Smooth muscle cell (in vitro differentiated cells): ENCODE measurements at regions not wholly inside any gene's neighbourhood (a gene's known extent, or its start where the extent isn't known, plus 50 kb on each side); places are given as distances from the start of the nearest gene placed in this dataset.

ENCODE experiments used
- DNase-seq: peaks from one replicate; lab custom pipeline; 2025; ENCODE audit not compliant: unreplicated experiment; lab: John Stamatoyannopoulos, UW
- H2AFZ ChIP-seq: fragments of 200-600 bp; sonication (generic); 2 replicates; pipeline ENCODE4 v1.6.0; 2016; ENCODE audit warnings: antibody characterized with exemption, low read depth, mild to moderate bottlenecking
- H3F3A ChIP-seq: fragments of 200-600 bp; sonication (generic); 2 replicates; pipeline ENCODE4 v1.6.0; 2017; ENCODE audit warnings: antibody characterized with exemption, low read depth
- H3K27ac ChIP-seq: fragments of 200-600 bp; sonication (generic); 2 replicates; pipeline ENCODE4 v1.5.1; 2016; ENCODE audit warnings: low read depth, mild to moderate bottlenecking
- H3K27me3 ChIP-seq: fragments of 200-600 bp; sonication (generic); 2 replicates; pipeline ENCODE4 v1.6.1; 2016; ENCODE audit warnings: low read depth, mild to moderate bottlenecking
- H3K36me3 ChIP-seq: fragments of 200-600 bp; sonication (generic); 2 replicates; pipeline ENCODE4 v1.5.1; 2016; ENCODE audit warnings: low read depth
- H3K4me1 ChIP-seq: fragments of 200-600 bp; sonication (generic); 2 replicates; pipeline ENCODE4 v1.5.1; 2016; ENCODE audit warnings: low read depth
- H3K4me2 ChIP-seq: fragments of 200-600 bp; sonication (generic); 2 replicates; pipeline ENCODE4 v1.6.0; 2016; ENCODE audit warnings: mild to moderate bottlenecking
- H3K4me3 ChIP-seq: fragments of 200-600 bp; sonication (generic); 2 replicates; pipeline ENCODE4 v1.5.1; 2016; ENCODE audit warnings: mild to moderate bottlenecking
- H3K79me2 ChIP-seq: fragments of 200-600 bp; sonication (generic); 2 replicates; pipeline ENCODE4 v1.6.0; 2016; ENCODE audit warnings: low read depth, mild to moderate bottlenecking
- H3K9ac ChIP-seq: fragments of 200-600 bp; sonication (generic); 2 replicates; pipeline ENCODE4 v1.6.0; 2016; ENCODE audit warnings: low read depth
- H3K9me3 ChIP-seq: fragments of 200-600 bp; sonication (generic); replicated peaks from 2 replicates; pipeline ENCODE4 v1.5.1; 2016; ENCODE audit warnings: low read depth
- H4K20me1 ChIP-seq: fragments of 200-600 bp; sonication (generic); 2 replicates; pipeline ENCODE4 v1.6.0; 2016; ENCODE audit warnings: low read depth
- CTCF ChIP-seq: fragments of 200-600 bp; sonication (generic); IDR thresholded peaks from 2 replicates; pipeline ENCODE4 v1.5.1; 2017; ENCODE audit warnings: borderline replicate concordance, mild to moderate bottlenecking, antibody characterized with exemption; ENCODE audit not compliant: insufficient read depth, poor library complexity, severe bottlenecking
- WGBS: methylation state at CpG from one replicate; pipeline ENCODE4 v1.1.7; 2016; ENCODE audit warnings: low lambda C conversion rate; 5-methylcytosine and 5-hydroxymethylcytosine counted together

GRCh38 chr16:54434859-54435258 is 148.3 kb upstream of the IRX3 start:
- Histone ChIP-seq H3K9ac (no peak overlapping the region), H4K20me1 (no peaks in the 10 kb centered on the region), H3K36me3 (no peaks in the 10 kb centered on the region), H3K27me3 (peaks cover 49% of the 10 kb centered on the region), H3F3A (no peaks in the 10 kb centered on the region), H2AFZ (no peak overlapping the region), H3K79me2 (no peaks in the 10 kb centered on the region), H3K4me3 (no peak overlapping the region), H3K27ac (no peak overlapping the region), H3K4me1 (peaks cover 16% of the 10 kb centered on the region), H3K9me3 (peaks cover 5% of the 10 kb centered on the region), H3K4me2 (no peak overlapping the region)
- WGBS: 100% methylated on average over 1 of the region's 1 CpG
- no peak for TF ChIP-seq CTCF
- no peak for DNase-seq

- no peak for DNase-seq
- Histone ChIP-seq H3F3A (no peaks in the 10 kb centered on the region), H3K79me2 (no peaks in the 10 kb centered on the region), H3K9ac (no peak overlapping the region), H3K4me3 (no peak overlapping the region), H4K20me1 (no peaks in the 10 kb centered on the region), H2AFZ (no peak overlapping the region), H3K9me3 (peaks cover 5% of the 10 kb centered on the region), H3K4me2 (no peak overlapping the region), H3K36me3 (no peaks in the 10 kb centered on the region), H3K4me1 (peaks cover 16% of the 10 kb centered on the region), H3K27me3 (peaks cover 40% of the 10 kb centered on the region), H3K27ac (no peak overlapping the region)
- TF ChIP-seq CTCF: no peak
- WGBS: 94% methylated on average over 6 of the region's 6 CpGs
Observed at GRCh38 chr16:54432897-54433229, 146.3 kb upstream of the IRX3 start.

- H3K4me2 ChIP-seq: no peak overlapping the region
Observed at GRCh38 chr16:54431997-54432896, 145.7 kb upstream of the IRX3 start.

More at GRCh38 chr16:54431997-54432896, 145.7 kb upstream of the IRX3 start:
- H3K9me3 ChIP-seq: peaks cover 5% of the 10 kb centered on the region
- H3K9ac ChIP-seq: no peak overlapping the region
- H3K4me1 ChIP-seq: peaks cover 16% of the 10 kb centered on the region
- no peaks in the 10 kb centered on the region for H3K36me3 ChIP-seq
- no peaks in the 10 kb centered on the region for H3F3A ChIP-seq
- no peak for DNase-seq
- H3K79me2 ChIP-seq: no peaks in the 10 kb centered on the region
- H3K27me3 ChIP-seq: peaks cover 46% of the 10 kb centered on the region
- no peak overlapping the region for H3K27ac ChIP-seq
- no peak overlapping the region for H3K4me3 ChIP-seq
- TF ChIP-seq CTCF: no peak
- WGBS: 81% methylated on average over 22 of the region's 23 CpGs
- no peaks in the 10 kb centered on the region for H4K20me1 ChIP-seq
- H2AFZ ChIP-seq: no peak overlapping the region
